CD4-positive, alpha-beta memory T cell (primary cell): ENCODE measurements at regions not wholly inside any gene's neighbourhood (a gene's known extent, or its start where the extent isn't known, plus 50 kb on each side); places are given as distances from the start of the nearest gene placed in this dataset.
A peak's percentile ranks its signal among the peaks of the same experiment; 100 is the strongest.

Experiments used
- CTCF ChIA-PET: fragments of 350-600 bp; sonication (Branson Sonifier 250); formaldehyde crosslinking; loops from one replicate; lab custom pipeline; 2021; ENCODE audit warnings: inconsistent platforms; ENCODE audit not compliant: partially characterized antibody; lab: Charles Lee
- POLR2A ChIA-PET: fragments of 350-600 bp; sonication (Branson Sonifier 250); formaldehyde crosslinking; loops from one replicate; lab custom pipeline; 2021; ENCODE audit not compliant: partially characterized antibody; lab: Charles Lee
- DNase-seq, 5 donors: peaks; one replicate each; pipeline versions ENCODE4 v3.0.0 to v3.0.0-alpha.2; 2020 to 2022; ENCODE audit warnings: mixed read lengths in 1 of 5
- H3K27ac ChIP-seq: one replicate; pipeline ENCODE4 v1.7.0; 2013; ENCODE audit warnings: low read depth, low read length
- H3K27me3 ChIP-seq: 2 replicates; pipeline ENCODE4 v1.7.0; 2013; ENCODE audit warnings: mild to moderate bottlenecking, low read length, moderate library complexity; ENCODE audit not compliant: insufficient read depth
- H3K36me3 ChIP-seq: 2 replicates; pipeline ENCODE4 v1.7.0; 2013; ENCODE audit warnings: mild to moderate bottlenecking, low read length, moderate library complexity; ENCODE audit not compliant: insufficient read depth
- H3K4me1 ChIP-seq: 2 replicates; pipeline ENCODE4 v1.7.0; 2013; ENCODE audit warnings: mild to moderate bottlenecking, low read length, moderate library complexity; ENCODE audit not compliant: insufficient read depth
- H3K4me3 ChIP-seq, 2 donors: one replicate each; pipeline ENCODE4 v1.7.0; 2013; ENCODE audit warnings: low read length in 2 of 2, mild to moderate bottlenecking in 1 of 2
- H3K9me3 ChIP-seq, 2 donors: one replicate each; pipeline ENCODE4 v1.7.0; 2013; ENCODE audit warnings: low read length in 2 of 2, control low read depth in 1 of 2; ENCODE audit not compliant: control insufficient read depth in 1 of 2
- H3K27ac Mint-ChIP-seq, 7 donors: one replicate each; pipeline ENCODE4 v1.8.0; 2020 to 2021; ENCODE audit warnings: mixed read lengths in 7 of 7, mild to moderate bottlenecking in 6 of 7, inconsistent platforms in 3 of 7, moderate library complexity in 3 of 7
- H3K27me3 Mint-ChIP-seq, 2 donors: one replicate each; pipeline ENCODE4 v1.8.0; 2020 to 2021; ENCODE audit warnings: mixed read lengths in 2 of 2
- H3K36me3 Mint-ChIP-seq, 2 donors: one replicate each; pipeline ENCODE4 v1.8.0; 2020 to 2021; ENCODE audit warnings: mixed read lengths in 2 of 2, inconsistent platforms in 1 of 2, mild to moderate bottlenecking in 1 of 2
- H3K4me1 Mint-ChIP-seq, 4 donors: one replicate each; pipeline ENCODE4 v1.8.0; 2020 to 2021; ENCODE audit warnings: mixed read lengths in 4 of 4, mild to moderate bottlenecking in 1 of 4
- H3K4me3 Mint-ChIP-seq, 8 donors: one replicate each; pipeline ENCODE4 v1.8.0; 2020 to 2021; ENCODE audit warnings: mixed read lengths in 8 of 8, mild to moderate bottlenecking in 7 of 8, moderate library complexity in 6 of 8, inconsistent platforms in 3 of 8
- H3K9me3 Mint-ChIP-seq, 8 donors: one replicate each; pipeline ENCODE4 v1.8.0; 2020 to 2021; ENCODE audit warnings: mixed read lengths in 8 of 8, mild to moderate bottlenecking in 5 of 8, inconsistent platforms in 3 of 8, moderate library complexity in 1 of 8
- intact Hi-C: fragments of 100-400 bp; cut with micrococcal nuclease; formaldehyde crosslinking; loops from one replicate; pipeline ENCODE4 v1.15.1; 2023

GRCh38 chr20:60202046-60202445 is 243.8 kb downstream of the CDH26 start:
- Histone ChIP-seq H3K4me1 (no peaks in the 10 kb centered on the region), H3K4me3 (no peak overlapping the region), H3K36me3 (no peaks in the 10 kb centered on the region), H3K9me3 (no peaks in the 10 kb centered on the region), H3K27me3 (no peaks in the 10 kb centered on the region), H3K27ac (no peak overlapping the region)
- H3K4me1 Mint-ChIP-seq = no peaks in the 10 kb centered on the region
- POLR2A ChIA-PET = no interaction called here
- H3K9me3 Mint-ChIP-seq = peaks cover 5 to 20% (median 15%) of the 10 kb centered on the region in 8 donors
- H3K36me3 Mint-ChIP-seq = peaks cover 9 to 21% of the 10 kb centered on the region in 2 donors
- no peak for DNase-seq
- peaks cover 4 to 5% of the 10 kb centered on the region in 2 donors for H3K27me3 Mint-ChIP-seq
- H3K4me3 Mint-ChIP-seq = no peak overlapping the region
- no peak overlapping the region for H3K27ac Mint-ChIP-seq
- intact Hi-C loops = no loop called here
- CTCF ChIA-PET = no interaction called here

- Mint-ChIP-seq H3K27ac (no peak overlapping the region), H3K4me1 (peaks cover 0 to 2% (median 0%) of the 10 kb centered on the region in 4 donors), H3K4me3 (no peak overlapping the region), H3K27me3 (peaks cover 4 to 5% of the 10 kb centered on the region in 2 donors), H3K9me3 (peaks cover 2 to 12% (median 9%) of the 10 kb centered on the region in 8 donors), H3K36me3 (peaks cover 7 to 14% of the 10 kb centered on the region in 2 donors)
- H3K9me3 ChIP-seq = no peaks in the 10 kb centered on the region
- no peak overlapping the region for H3K27ac ChIP-seq
- DNase-seq = no peak
- H3K36me3 ChIP-seq = no peaks in the 10 kb centered on the region
- POLR2A ChIA-PET = no interaction called here
- H3K27me3 ChIP-seq = no peaks in the 10 kb centered on the region
- H3K4me1 ChIP-seq = no peaks in the 10 kb centered on the region
- intact Hi-C loops = no loop called here
- CTCF ChIA-PET = interaction anchor here (1.3 kb wide), 1 partner anchor 8 kb away, joined by 4 read pairs; no protein-coding TSS in a partner anchor
- H3K4me3 ChIP-seq = no peak overlapping the region
Observed at GRCh38 chr20:60203451-60203850, 245.2 kb downstream of the CDH26 start.

DNA sequence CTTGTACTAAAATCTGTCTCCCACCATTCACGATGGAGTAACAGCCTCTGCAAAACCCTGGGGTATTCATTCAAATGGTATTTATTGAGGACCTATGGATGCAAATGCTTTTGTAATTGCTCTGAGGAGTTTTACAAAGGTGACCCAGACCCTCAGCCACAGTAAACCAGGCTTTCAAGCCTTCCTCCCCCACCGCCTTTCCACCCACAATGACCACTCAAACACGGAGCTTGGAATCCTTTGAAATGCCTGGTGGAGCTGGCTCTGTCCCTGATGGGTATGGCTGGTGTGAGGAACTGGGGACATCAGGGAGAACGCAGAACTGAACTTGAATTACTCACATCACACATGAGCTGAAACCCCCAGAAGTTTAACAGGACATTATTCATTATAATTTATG is 246.4 kb downstream of the CDH26 start:
- H3K27ac ChIP-seq = no peak overlapping the region
- intact Hi-C loops = no loop called here
- no peaks in the 10 kb centered on the region for H3K9me3 ChIP-seq
- peaks cover 0 to 2% (median under 1%) of the 10 kb centered on the region in 8 donors for H3K9me3 Mint-ChIP-seq
- DNase-seq = no peak
- CTCF ChIA-PET = no interaction called here
- POLR2A ChIA-PET = no interaction called here
- H3K27me3 ChIP-seq = no peaks in the 10 kb centered on the region
- peaks cover 1 to 7% of the 10 kb centered on the region in 2 donors for H3K27me3 Mint-ChIP-seq
- H3K36me3 ChIP-seq = no peaks in the 10 kb centered on the region
- H3K36me3 Mint-ChIP-seq = peaks cover 2 to 3% of the 10 kb centered on the region in 2 donors
- H3K4me3 ChIP-seq = no peak overlapping the region
- no peak overlapping the region for H3K4me3 Mint-ChIP-seq
- H3K4me1 Mint-ChIP-seq = peaks cover 0 to 2% (median 0%) of the 10 kb centered on the region in 4 donors
- no peak overlapping the region for H3K27ac Mint-ChIP-seq
- no peaks in the 10 kb centered on the region for H3K4me1 ChIP-seq

- no peak for DNase-seq
- Histone ChIP-seq H3K27me3 (no peaks in the 10 kb centered on the region), H3K27ac (no peak overlapping the region), H3K9me3 (no peaks in the 10 kb centered on the region), H3K36me3 (no peaks in the 10 kb centered on the region), H3K4me3 (no peak overlapping the region), H3K4me1 (no peaks in the 10 kb centered on the region)
- ChIA-PET POLR2A (no interaction called here), CTCF (interaction anchor here (0.9 kb wide), 1 partner anchor 13 kb away, joined by 3 read pairs; no protein-coding TSS in a partner anchor)
- peaks cover 0 to 1% of the 10 kb centered on the region in 2 donors for H3K36me3 Mint-ChIP-seq
- H3K27ac Mint-ChIP-seq = no peak overlapping the region
- intact Hi-C loops = no loop called here
- peaks cover 0 to 1% (median 0%) of the 10 kb centered on the region in 8 donors for H3K9me3 Mint-ChIP-seq
- H3K27me3 Mint-ChIP-seq = peaks cover under 1 to 9% of the 10 kb centered on the region in 2 donors
- H3K4me1 Mint-ChIP-seq = peaks cover 0 to 5% (median 2%) of the 10 kb centered on the region in 4 donors
- H3K4me3 Mint-ChIP-seq = no peak overlapping the region
Observed at GRCh38 chr20:60206259-60206658, 248.0 kb downstream of the CDH26 start.

DNA sequence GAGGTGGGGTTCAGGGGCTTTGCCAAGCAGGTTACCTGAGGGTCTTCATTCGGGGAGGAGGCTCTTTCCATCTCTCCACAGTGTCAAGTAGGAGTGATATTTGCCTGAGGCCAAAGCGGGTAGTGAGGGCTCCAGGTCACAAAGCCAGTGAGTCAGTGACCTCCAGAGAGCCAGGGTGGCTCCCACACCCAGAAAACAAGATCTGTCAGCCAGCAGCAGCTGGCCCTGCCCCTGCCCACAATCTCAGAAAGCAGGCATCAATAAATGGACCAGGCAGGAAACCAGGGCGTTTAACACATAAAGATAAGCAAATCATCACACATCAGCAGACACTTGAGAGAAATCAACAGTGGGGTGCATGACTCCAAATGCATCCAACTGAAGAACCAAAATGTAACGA is 250.8 kb downstream of the CDH26 start:
- intact Hi-C loops = no loop called here
- H3K27ac ChIP-seq = no peak overlapping the region
- POLR2A ChIA-PET = no interaction called here

GRCh38 chr20:60210779-60211617 is 252.8 kb downstream of the CDH26 start:
- intact Hi-C loops = loop anchor here (2.0 kb wide), 1 partner anchor 52 kb away; no protein-coding TSS in a partner anchor

More for the DNA sequence above, 250.8 kb downstream of the CDH26 start:
- no peak overlapping the region for H3K4me3 Mint-ChIP-seq
- Histone ChIP-seq H3K4me1 (no peaks in the 10 kb centered on the region), H3K9me3 (no peaks in the 10 kb centered on the region), H3K4me3 (no peak overlapping the region), H3K36me3 (no peaks in the 10 kb centered on the region), H3K27me3 (no peaks in the 10 kb centered on the region)
- peaks cover 0 to 9% of the 10 kb centered on the region in 2 donors for H3K27me3 Mint-ChIP-seq
- peaks cover 0 to 1% (median 0%) of the 10 kb centered on the region in 8 donors for H3K9me3 Mint-ChIP-seq
- DNase-seq = no peak
- H3K27ac Mint-ChIP-seq = peak overlapping the region in 1 of 7 donors; percentile 30
- H3K36me3 Mint-ChIP-seq = no peaks in the 10 kb centered on the region
- CTCF ChIA-PET = interaction anchor here (1.4 to 3.4 kb wide), 2 partner anchors 54 to 152 kb away, joined by 4 to 17 read pairs; no protein-coding TSS in a partner anchor
- H3K4me1 Mint-ChIP-seq = peaks cover 0 to 6% (median 3%) of the 10 kb centered on the region in 4 donors

More at GRCh38 chr20:60210779-60211617, 252.8 kb downstream of the CDH26 start:
- CTCF ChIA-PET = interaction anchor here (0.6 to 3.4 kb wide), 16 partner anchors 8 to 1768 kb away, joined by 3 to 17 read pairs (median 4); no protein-coding TSS in a partner anchor
- H3K4me1 Mint-ChIP-seq = peaks cover 0 to 6% (median 3%) of the 10 kb centered on the region in 4 donors
- POLR2A ChIA-PET = no interaction called here
- H3K4me1 ChIP-seq = no peaks in the 10 kb centered on the region
- H3K27me3 Mint-ChIP-seq = peaks cover 0 to 7% of the 10 kb centered on the region in 2 donors
- peak overlapping the region in 1 of 8 donors; percentile 17 for H3K4me3 Mint-ChIP-seq
- no peaks in the 10 kb centered on the region for H3K27me3 ChIP-seq
- peaks cover 0 to 1% (median 0%) of the 10 kb centered on the region in 8 donors for H3K9me3 Mint-ChIP-seq
- no peaks in the 10 kb centered on the region for H3K9me3 ChIP-seq
- no peaks in the 10 kb centered on the region for H3K36me3 ChIP-seq
- DNase-seq = peak in 4 of 5 donors; percentile 20 to 40 (median 30)
- peak overlapping the region in 1 of 7 donors; percentile 46 for H3K27ac Mint-ChIP-seq
- H3K27ac ChIP-seq = no peak overlapping the region
- no peak overlapping the region for H3K4me3 ChIP-seq
- H3K36me3 Mint-ChIP-seq = no peaks in the 10 kb centered on the region
